ENCODE measurements at regions not wholly inside any gene's neighbourhood (a gene's known extent, or its start where the extent isn't known, plus 50 kb on each side); places are given as distances from the start of the nearest gene placed in this dataset.

DNA sequence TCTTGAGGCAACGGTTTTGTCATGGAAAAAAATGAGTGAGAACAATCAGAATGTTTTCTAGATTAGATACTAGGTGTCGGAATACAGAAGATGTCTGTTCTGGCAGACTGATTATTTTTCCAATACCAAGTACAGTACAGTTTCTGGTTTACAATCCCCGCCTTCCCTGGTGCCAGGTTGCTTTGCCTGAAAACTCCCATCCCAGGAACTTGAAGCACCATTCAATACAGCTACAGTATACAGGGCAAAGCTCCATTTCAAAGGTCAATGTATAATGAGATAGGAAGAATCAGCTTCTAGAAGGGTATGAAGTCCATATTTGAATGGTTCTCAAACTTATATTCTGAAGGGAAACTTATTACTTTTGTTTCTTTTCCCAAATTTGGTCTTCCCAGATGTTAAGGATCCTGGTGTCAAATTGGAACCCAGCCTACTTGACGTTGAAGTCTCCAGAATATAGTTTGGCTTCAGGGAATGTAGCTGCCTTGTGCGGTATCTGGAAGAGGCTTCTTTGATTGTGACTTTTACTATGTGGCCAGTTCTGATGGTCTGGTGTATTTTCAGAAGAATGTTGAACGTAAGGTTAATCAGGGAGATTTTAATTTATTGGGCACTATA, 238.0 kb upstream of the ATP2B1 start:
- peaks cover 23% of the 10 kb centered on the region for H3K4me1 ChIP-seq
- H3K4me3 ChIP-seq = no peak overlapping the region
- no peaks in the 10 kb centered on the region for H3K27me3 ChIP-seq
- intact Hi-C loops (cut with DNase I) = no loop called here
- peak; percentile 54 for DNase-seq
- H3K36me3 ChIP-seq = no peaks in the 10 kb centered on the region
- H3K9me3 ChIP-seq = no peaks in the 10 kb centered on the region
- peak overlapping the region; percentile 29 for H3K27ac ChIP-seq
- TF ChIP-seq, protein P1, sequence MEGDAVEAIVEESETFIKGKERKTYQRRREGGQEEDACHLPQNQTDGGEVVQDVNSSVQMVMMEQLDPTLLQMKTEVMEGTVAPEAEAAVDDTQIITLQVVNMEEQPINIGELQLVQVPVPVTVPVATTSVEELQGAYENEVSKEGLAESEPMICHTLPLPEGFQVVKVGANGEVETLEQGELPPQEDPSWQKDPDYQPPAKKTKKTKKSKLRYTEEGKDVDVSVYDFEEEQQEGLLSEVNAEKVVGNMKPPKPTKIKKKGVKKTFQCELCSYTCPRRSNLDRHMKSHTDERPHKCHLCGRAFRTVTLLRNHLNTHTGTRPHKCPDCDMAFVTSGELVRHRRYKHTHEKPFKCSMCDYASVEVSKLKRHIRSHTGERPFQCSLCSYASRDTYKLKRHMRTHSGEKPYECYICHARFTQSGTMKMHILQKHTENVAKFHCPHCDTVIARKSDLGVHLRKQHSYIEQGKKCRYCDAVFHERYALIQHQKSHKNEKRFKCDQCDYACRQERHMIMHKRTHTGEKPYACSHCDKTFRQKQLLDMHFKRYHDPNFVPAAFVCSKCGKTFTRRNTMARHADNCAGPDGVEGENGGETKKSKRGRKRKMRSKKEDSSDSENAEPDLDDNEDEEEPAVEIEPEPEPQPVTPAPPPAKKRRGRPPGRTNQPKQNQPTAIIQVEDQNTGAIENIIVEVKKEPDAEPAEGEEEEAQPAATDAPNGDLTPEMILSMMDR (IDR thresholded peaks at IDR 0.05) = no peak
- no peak overlapping the region for H3K9ac ChIP-seq (ENCODE audit: low read depth in 2 of 2, low read length in 2 of 2)

DNA sequence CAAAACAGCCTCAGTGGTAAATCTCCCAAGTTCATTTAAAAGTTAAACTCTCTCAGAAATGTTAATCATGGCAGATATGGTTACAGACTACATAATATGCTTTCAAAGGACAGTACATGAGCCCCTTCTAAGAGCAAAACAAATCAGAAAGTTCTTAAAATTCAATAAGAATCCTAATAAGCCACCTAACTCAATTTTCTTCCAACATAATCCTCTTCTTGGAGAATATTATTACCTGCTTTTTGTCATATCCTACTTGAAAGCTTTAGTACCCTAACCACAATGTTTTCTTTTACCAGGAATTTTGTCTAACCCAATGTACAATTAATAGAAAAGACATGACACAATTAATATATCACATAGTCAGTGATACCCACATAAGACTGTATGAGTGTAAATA, 236.5 kb upstream of the ATP2B1 start:
- DNase-seq = no peak
- intact Hi-C loops (cut with DNase I) = no loop called here
- Histone ChIP-seq H3K9ac (ENCODE audit: low read depth in 2 of 2, low read length in 2 of 2) (no peak overlapping the region), H3K36me3 (no peaks in the 10 kb centered on the region), H3K9me3 (no peaks in the 10 kb centered on the region), H3K27me3 (no peaks in the 10 kb centered on the region), H3K4me3 (no peak overlapping the region), H3K4me1 (peaks cover 21% of the 10 kb centered on the region), H3K27ac (no peak overlapping the region)
- TF ChIP-seq, protein P1 (IDR thresholded peaks at IDR 0.05) = no peak

DNA sequence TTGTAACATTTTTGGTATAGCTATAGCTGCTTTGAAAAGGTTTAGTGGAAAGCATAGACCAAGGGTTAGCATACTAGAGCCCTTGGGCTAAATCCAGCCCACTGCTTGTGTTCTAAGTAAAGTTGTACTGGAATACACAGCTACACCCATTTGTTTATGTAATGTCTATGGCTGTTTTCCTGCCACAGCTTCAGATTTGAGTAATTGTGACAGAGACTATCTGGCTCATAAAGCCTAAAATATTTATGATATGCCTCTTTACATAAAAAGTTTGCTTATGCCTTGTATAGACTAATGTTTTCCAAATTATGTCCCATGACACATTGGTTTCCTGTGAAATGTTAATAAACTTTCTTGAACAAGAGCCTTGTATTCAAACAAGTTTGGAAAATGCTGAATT, 234.8 kb upstream of the ATP2B1 start:
- H3K27ac ChIP-seq = peak overlapping the region; percentile 14
- TF ChIP-seq, protein P1 (IDR thresholded peaks at IDR 0.05) = no peak
- intact Hi-C loops (cut with DNase I) = no loop called here
- no peaks in the 10 kb centered on the region for H3K9me3 ChIP-seq
- H3K9ac ChIP-seq (ENCODE audit: low read depth in 2 of 2, low read length in 2 of 2) = no peak overlapping the region
- peaks cover 10% of the 10 kb centered on the region for H3K4me1 ChIP-seq
- H3K4me3 ChIP-seq = no peak overlapping the region
- no peaks in the 10 kb centered on the region for H3K27me3 ChIP-seq
- no peaks in the 10 kb centered on the region for H3K36me3 ChIP-seq
- no peak for DNase-seq

DNA sequence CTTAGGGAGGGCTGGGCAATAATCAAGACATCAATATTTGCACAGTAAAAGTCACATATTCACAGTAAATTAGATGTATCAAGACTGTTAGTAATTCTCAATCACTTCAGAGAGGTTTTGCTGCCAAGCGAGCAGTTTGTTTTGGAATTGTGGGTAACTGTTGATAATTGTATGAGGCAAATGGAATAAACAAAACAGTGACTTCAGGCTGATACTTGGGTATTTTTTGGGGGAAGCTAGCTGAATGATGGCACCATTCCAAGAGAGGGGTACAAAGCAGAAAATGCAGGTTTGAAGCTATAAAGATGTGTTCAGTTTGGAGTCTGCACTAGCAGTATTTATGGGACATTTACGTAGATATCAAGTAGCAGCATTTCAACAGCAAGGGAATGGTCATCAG, 232.8 kb upstream of the ATP2B1 start:
- no peaks in the 10 kb centered on the region for H3K36me3 ChIP-seq
- H3K27me3 ChIP-seq = no peaks in the 10 kb centered on the region
- no peak overlapping the region for H3K27ac ChIP-seq
- H3K9me3 ChIP-seq = no peaks in the 10 kb centered on the region
- no peak overlapping the region for H3K4me3 ChIP-seq
- H3K4me1 ChIP-seq = peaks cover 6% of the 10 kb centered on the region
- no peak for DNase-seq
- TF ChIP-seq, protein P1 (IDR thresholded peaks at IDR 0.05) = no peak
- intact Hi-C loops (cut with DNase I) = no loop called here
- H3K9ac ChIP-seq (ENCODE audit: low read depth in 2 of 2, low read length in 2 of 2) = no peak overlapping the region

DNA sequence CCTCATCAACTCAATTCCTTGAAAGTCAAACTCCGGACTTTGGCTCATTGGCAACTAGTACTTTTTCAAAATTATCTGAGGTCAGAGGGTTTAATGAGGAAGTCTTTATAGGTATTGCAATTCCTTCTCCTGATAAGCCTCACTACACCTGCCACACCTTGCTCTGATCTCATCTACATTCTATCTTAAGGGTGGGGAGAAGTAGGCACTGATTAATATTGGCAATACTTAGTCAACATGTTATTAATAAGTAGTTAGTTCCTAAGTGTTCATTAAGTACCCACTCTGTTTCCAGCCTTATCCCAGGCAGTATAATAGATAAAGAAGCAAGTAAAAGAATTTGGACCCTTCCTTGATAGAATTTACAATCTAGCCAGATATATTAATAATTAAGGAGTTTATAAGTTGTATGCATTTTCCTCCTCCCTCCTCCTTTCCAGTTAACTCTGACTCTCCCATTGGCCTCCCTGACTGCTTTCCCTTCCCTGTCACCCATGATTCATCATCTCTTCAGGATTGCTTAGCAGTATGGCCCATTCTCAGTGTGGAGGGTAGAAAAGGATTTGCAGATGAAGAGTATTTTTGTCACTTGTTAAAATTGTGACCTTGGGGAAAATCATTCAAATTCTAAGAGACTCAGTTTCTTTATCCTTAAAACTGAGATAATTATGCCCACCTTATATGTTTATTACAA, 231.0 kb upstream of the ATP2B1 start:
- Histone ChIP-seq H3K9ac (ENCODE audit: low read depth in 2 of 2, low read length in 2 of 2) (no peak overlapping the region), H3K27me3 (no peaks in the 10 kb centered on the region), H3K36me3 (no peaks in the 10 kb centered on the region), H3K27ac (no peak overlapping the region), H3K4me3 (no peak overlapping the region), H3K9me3 (no peaks in the 10 kb centered on the region), H3K4me1 (peaks cover 6% of the 10 kb centered on the region)
- intact Hi-C loops (cut with DNase I) = no loop called here
- TF ChIP-seq, protein P1 (IDR thresholded peaks at IDR 0.05) = no peak
- no peak for DNase-seq

Measured in colonic mucosa (tissue), 4 donors.